ENCODE measurements at regions not wholly inside any gene's neighbourhood (a gene's known extent, or its start where the extent isn't known, plus 50 kb on each side); places are given as distances from the start of the nearest gene placed in this dataset.
"Not testable (repeated sequence)": the region's sequence is repeated elsewhere in the genome, so short reads cannot be mapped to it uniquely, and the experiment has no call there.

- DNase-seq (ENCODE audit: low read depth in 2 of 2): peak; percentile 60 to 95
- no peak overlapping the region for H3K4me3 ChIP-seq (replicated peaks in 1 of 2; ENCODE audit: low read depth in 2 of 2, low read length in 2 of 2)
- no peak for TF ChIP-seq CTCF (IDR thresholded peaks at IDR 0.05; ENCODE audit: low read depth, low read length)
These were observed 82.3 kb upstream of the XPO1 start for GRCh38 chr2:61620244-61621159.

GRCh38 chr2:61619561-61619960 is 81.4 kb upstream of the XPO1 start:
- no peak overlapping the region for H3K4me3 ChIP-seq (replicated peaks in 1 of 2; ENCODE audit: low read depth in 2 of 2, low read length in 2 of 2)
- no peak for DNase-seq (ENCODE audit: low read depth in 2 of 2)
- no peak for TF ChIP-seq CTCF (IDR thresholded peaks at IDR 0.05; ENCODE audit: low read depth, low read length)

GRCh38 chr2:61617610-61618009 is 79.5 kb upstream of the XPO1 start:
- no peak for TF ChIP-seq CTCF (IDR thresholded peaks at IDR 0.05; ENCODE audit: low read depth, low read length)
- DNase-seq (ENCODE audit: low read depth in 2 of 2): no peak
- H3K4me3 ChIP-seq (replicated peaks in 1 of 2; ENCODE audit: low read depth in 2 of 2, low read length in 2 of 2): no peak overlapping the region

- no peak for DNase-seq (ENCODE audit: low read depth in 2 of 2)
- H3K4me3 ChIP-seq (replicated peaks in 1 of 2; ENCODE audit: low read depth in 2 of 2, low read length in 2 of 2): no peak overlapping the region
- TF ChIP-seq CTCF (IDR thresholded peaks at IDR 0.05; ENCODE audit: low read depth, low read length): no peak
These were observed 67.1 kb upstream of the XPO1 start for GRCh38 chr2:61605245-61605644.

- peak in 1 of 2 donors; percentile 48 for DNase-seq (ENCODE audit: low read depth in 2 of 2)
- TF ChIP-seq CTCF (IDR thresholded peaks at IDR 0.05; ENCODE audit: low read depth, low read length): no peak
- H3K4me3 ChIP-seq (replicated peaks in 1 of 2; ENCODE audit: low read depth in 2 of 2, low read length in 2 of 2): no peak overlapping the region
These were observed 66.3 kb upstream of the XPO1 start for GRCh38 chr2:61604433-61604832.

GRCh38 chr2:61598515-61599156 is 60.5 kb upstream of the XPO1 start:
- not testable (repeated sequence) for H3K4me3 ChIP-seq (replicated peaks in 1 of 2; ENCODE audit: low read depth in 2 of 2, low read length in 2 of 2)
- peak in 1 of 2 donors; percentile 45 for DNase-seq (ENCODE audit: low read depth in 2 of 2)

Measured in cardiac fibroblast (primary cell).